Muscle of back (tissue), 3 donors: ENCODE measurements at regions not wholly inside any gene's neighbourhood (a gene's known extent, or its start where the extent isn't known, plus 50 kb on each side); places are given as distances from the start of the nearest gene placed in this dataset.
"Not testable (repeated sequence)": the region's sequence is repeated elsewhere in the genome, so short reads cannot be mapped to it uniquely, and the experiment has no call there.

ENCODE experiments used
- DNase-seq, 3 donors: peaks; one replicate each; pipeline versions ENCODE4 v3.0.0 to v3.0.0-alpha.2; 2013

GRCh38 chr13:19362946-19363510 is 181.4 kb upstream of the TUBA3C start:
- DNase-seq: no peak

- not testable (repeated sequence) for DNase-seq
Observed at GRCh38 chr13:19359697-19360096, 178.1 kb upstream of the TUBA3C start.

GRCh38 chr13:19345916-19346422 is 164.3 kb upstream of the TUBA3C start:
- no peak for DNase-seq

- no peak for DNase-seq
Observed at GRCh38 chr13:19345158-19345557, 163.5 kb upstream of the TUBA3C start.

GRCh38 chr13:19344585-19345120 is 163.0 kb upstream of the TUBA3C start:
- peak in 2 of 3 donors; percentile 0 to 20 for DNase-seq

GRCh38 chr13:19332378-19332777 is 150.8 kb upstream of the TUBA3C start:
- no peak for DNase-seq

- DNase-seq: no peak
Observed at GRCh38 chr13:19329365-19329764, 147.7 kb upstream of the TUBA3C start.

GRCh38 chr13:19324325-19324724 is 142.7 kb upstream of the TUBA3C start:
- no peak for DNase-seq

GRCh38 chr13:19321222-19321621 is 139.6 kb upstream of the TUBA3C start:
- DNase-seq: no peak

GRCh38 chr13:19305434-19305833 is 123.8 kb upstream of the TUBA3C start:
- DNase-seq: no peak

GRCh38 chr13:19289180-19289579 is 107.6 kb upstream of the TUBA3C start:
- DNase-seq: no peak

- no peak for DNase-seq
Observed at GRCh38 chr13:19283836-19284235, 102.2 kb upstream of the TUBA3C start.

- DNase-seq: no peak
Observed at GRCh38 chr13:19268331-19268730, 86.7 kb upstream of the TUBA3C start.

- no peak for DNase-seq
Observed at GRCh38 chr13:19267746-19268145, 86.1 kb upstream of the TUBA3C start.

GRCh38 chr13:19266979-19267378 is 85.4 kb upstream of the TUBA3C start:
- no peak for DNase-seq

- DNase-seq: no peak
Observed at GRCh38 chr13:19264711-19265110, 83.1 kb upstream of the TUBA3C start.

- no peak for DNase-seq
Observed at GRCh38 chr13:19252381-19252780, 70.8 kb upstream of the TUBA3C start.

- no peak for DNase-seq
Observed at GRCh38 chr13:19239114-19239860, 57.7 kb upstream of the TUBA3C start.
